ENCODE measurements at regions not wholly inside any gene's neighbourhood (a gene's known extent, or its start where the extent isn't known, plus 50 kb on each side); places are given as distances from the start of the nearest gene placed in this dataset.

- no peak for DNase-seq (ENCODE audit: low read depth in 1 of 2, low spot score in 1 of 2)
- in situ Hi-C loops (cut with HindIII; ENCODE audit: low pct_unique_long_range_greater_than_20kb, low sequenced_read_pairs), result no loop called here
- no peak for TF ChIP-seq JUND (IDR thresholded peaks at IDR 0.05; ENCODE audit: low read depth)
Observed at GRCh38 chr4:181599134-181599533, 644.1 kb upstream of the TENM3 start.

- in situ Hi-C loops (cut with HindIII; ENCODE audit: low pct_unique_long_range_greater_than_20kb, low sequenced_read_pairs), result no loop called here
- no peak for DNase-seq (ENCODE audit: low read depth in 1 of 2, low spot score in 1 of 2)
- no peak for TF ChIP-seq JUND (IDR thresholded peaks at IDR 0.05; ENCODE audit: low read depth)
Observed at GRCh38 chr4:181601103-181601502, 642.1 kb upstream of the TENM3 start.

GRCh38 chr4:181604546-181604945 lies 638.7 kb upstream of the TENM3 start:
- DNase-seq (ENCODE audit: low read depth in 1 of 2, low spot score in 1 of 2), result peak; percentile 21 to 54
- in situ Hi-C loops (cut with HindIII; ENCODE audit: low pct_unique_long_range_greater_than_20kb, low sequenced_read_pairs), result no loop called here

GRCh38 chr4:181606300-181606699 lies 636.9 kb upstream of the TENM3 start:
- no peak for TF ChIP-seq JUND (IDR thresholded peaks at IDR 0.05; ENCODE audit: low read depth)
- no peak for DNase-seq (ENCODE audit: low read depth in 1 of 2, low spot score in 1 of 2)
- in situ Hi-C loops (cut with HindIII; ENCODE audit: low pct_unique_long_range_greater_than_20kb, low sequenced_read_pairs), result no loop called here

More at GRCh38 chr4:181604546-181604945, 638.7 kb upstream of the TENM3 start:
- no peak for TF ChIP-seq JUND (IDR thresholded peaks at IDR 0.05; ENCODE audit: low read depth)

GRCh38 chr4:181608181-181608580 lies 635.0 kb upstream of the TENM3 start:
- in situ Hi-C loops (cut with HindIII; ENCODE audit: low pct_unique_long_range_greater_than_20kb, low sequenced_read_pairs), result no loop called here
- TF ChIP-seq JUND (IDR thresholded peaks at IDR 0.05; ENCODE audit: low read depth), result no peak
- DNase-seq (ENCODE audit: low read depth in 1 of 2, low spot score in 1 of 2), result no peak

DNA sequence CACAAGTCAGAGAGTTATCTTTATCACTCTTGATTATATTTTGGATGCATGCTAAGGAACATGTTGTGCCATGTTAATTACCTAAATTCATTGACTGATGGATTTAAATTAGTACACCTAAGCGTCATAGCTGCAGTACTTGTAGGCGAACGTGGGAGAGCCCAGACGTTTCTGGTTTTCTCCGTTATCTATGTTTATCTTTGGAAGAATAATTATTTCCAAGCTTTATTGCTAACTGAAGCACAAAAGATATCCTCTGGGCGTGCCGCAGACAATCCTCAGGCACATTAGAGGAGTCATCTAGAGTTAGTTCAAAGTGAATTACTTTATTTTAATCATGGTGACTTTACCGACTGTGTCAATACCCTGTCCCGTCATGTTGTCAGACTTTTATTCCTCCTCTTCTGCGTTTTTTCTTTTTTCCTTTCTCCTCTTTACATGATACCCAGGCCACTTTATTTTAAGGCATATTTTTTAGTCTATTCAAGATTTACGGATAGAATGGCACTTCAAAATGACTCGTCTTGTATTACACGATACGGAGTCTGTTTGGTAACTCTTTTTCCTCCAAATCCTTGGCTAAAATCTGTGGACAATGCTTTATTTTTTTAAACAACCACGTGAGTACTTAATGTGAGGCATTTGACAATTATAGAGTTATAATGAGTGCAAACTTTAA lies 632.0 kb upstream of the TENM3 start:
- TF ChIP-seq JUND (IDR thresholded peaks at IDR 0.05; ENCODE audit: low read depth), result no peak
- DNase-seq (ENCODE audit: low read depth in 1 of 2, low spot score in 1 of 2), result no peak
- in situ Hi-C loops (cut with HindIII; ENCODE audit: low pct_unique_long_range_greater_than_20kb, low sequenced_read_pairs), result no loop called here

GRCh38 chr4:181611946-181612600 lies 631.1 kb upstream of the TENM3 start:
- DNase-seq (ENCODE audit: low read depth in 1 of 2, low spot score in 1 of 2), result no peak
- in situ Hi-C loops (cut with HindIII; ENCODE audit: low pct_unique_long_range_greater_than_20kb, low sequenced_read_pairs), result no loop called here
- TF ChIP-seq JUND (IDR thresholded peaks at IDR 0.05; ENCODE audit: low read depth), result no peak

- no peak for TF ChIP-seq JUND (IDR thresholded peaks at IDR 0.05; ENCODE audit: low read depth)
- in situ Hi-C loops (cut with HindIII; ENCODE audit: low pct_unique_long_range_greater_than_20kb, low sequenced_read_pairs), result no loop called here
- no peak for DNase-seq (ENCODE audit: low read depth in 1 of 2, low spot score in 1 of 2)
Observed at GRCh38 chr4:181613200-181613599, 630.0 kb upstream of the TENM3 start.

DNA sequence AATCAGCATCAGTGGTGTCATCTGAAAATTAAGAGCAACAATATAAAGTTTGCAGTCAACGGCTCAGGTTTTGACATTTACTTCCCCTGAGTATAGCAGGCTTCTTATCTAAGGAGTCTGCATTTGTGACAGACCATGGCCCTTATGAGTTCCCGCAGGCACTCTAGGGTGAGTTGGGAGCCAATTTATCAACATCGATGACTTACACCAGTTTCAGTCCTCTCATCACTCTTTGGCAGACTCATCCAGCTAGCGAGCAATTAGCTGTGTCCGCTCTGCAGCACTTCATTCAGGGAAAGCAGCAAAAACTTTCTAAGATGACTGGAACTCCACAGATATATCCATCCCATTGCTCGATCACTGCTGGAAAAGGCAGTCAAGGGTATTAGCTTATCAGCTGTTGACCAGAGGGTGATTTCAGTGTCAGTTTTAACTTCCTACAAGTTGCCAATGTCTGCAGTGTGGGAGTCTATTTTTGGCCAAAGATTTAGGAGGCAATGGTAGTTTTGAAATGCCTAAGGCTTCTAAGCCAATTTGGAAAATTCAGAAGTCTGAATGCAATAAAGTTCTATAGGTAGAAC lies 625.1 kb upstream of the TENM3 start:
- in situ Hi-C loops (cut with HindIII; ENCODE audit: low pct_unique_long_range_greater_than_20kb, low sequenced_read_pairs), result no loop called here
- TF ChIP-seq JUND (IDR thresholded peaks at IDR 0.05; ENCODE audit: low read depth), result no peak

GRCh38 chr4:181618896-181619295 lies 624.3 kb upstream of the TENM3 start:
- in situ Hi-C loops (cut with HindIII; ENCODE audit: low pct_unique_long_range_greater_than_20kb, low sequenced_read_pairs), result no loop called here
- TF ChIP-seq JUND (IDR thresholded peaks at IDR 0.05; ENCODE audit: low read depth), result no peak
- no peak for DNase-seq (ENCODE audit: low read depth in 1 of 2, low spot score in 1 of 2)

More for the DNA sequence above, 625.1 kb upstream of the TENM3 start:
- DNase-seq (ENCODE audit: low read depth in 1 of 2, low spot score in 1 of 2), result no peak

DNA sequence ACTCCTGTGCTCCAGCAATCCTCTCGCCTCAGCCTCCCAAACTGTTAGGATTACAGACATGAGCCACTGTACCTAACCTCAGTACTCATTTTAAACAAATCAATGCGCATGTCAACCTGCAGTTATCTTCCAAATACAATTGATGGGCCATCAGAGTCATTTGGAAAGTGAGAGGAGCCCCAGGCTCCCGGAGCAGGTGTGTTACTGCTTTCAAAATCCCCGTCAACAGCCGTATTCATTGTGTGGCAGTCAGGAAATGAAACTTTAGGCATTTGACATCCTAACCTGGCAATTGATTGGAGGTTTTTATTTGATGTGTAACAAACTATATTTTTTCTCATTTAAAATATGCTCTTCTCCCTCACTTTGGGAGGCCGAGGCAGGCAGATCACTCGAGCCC lies 623.6 kb upstream of the TENM3 start:
- no peak for TF ChIP-seq JUND (IDR thresholded peaks at IDR 0.05; ENCODE audit: low read depth)

DNA sequence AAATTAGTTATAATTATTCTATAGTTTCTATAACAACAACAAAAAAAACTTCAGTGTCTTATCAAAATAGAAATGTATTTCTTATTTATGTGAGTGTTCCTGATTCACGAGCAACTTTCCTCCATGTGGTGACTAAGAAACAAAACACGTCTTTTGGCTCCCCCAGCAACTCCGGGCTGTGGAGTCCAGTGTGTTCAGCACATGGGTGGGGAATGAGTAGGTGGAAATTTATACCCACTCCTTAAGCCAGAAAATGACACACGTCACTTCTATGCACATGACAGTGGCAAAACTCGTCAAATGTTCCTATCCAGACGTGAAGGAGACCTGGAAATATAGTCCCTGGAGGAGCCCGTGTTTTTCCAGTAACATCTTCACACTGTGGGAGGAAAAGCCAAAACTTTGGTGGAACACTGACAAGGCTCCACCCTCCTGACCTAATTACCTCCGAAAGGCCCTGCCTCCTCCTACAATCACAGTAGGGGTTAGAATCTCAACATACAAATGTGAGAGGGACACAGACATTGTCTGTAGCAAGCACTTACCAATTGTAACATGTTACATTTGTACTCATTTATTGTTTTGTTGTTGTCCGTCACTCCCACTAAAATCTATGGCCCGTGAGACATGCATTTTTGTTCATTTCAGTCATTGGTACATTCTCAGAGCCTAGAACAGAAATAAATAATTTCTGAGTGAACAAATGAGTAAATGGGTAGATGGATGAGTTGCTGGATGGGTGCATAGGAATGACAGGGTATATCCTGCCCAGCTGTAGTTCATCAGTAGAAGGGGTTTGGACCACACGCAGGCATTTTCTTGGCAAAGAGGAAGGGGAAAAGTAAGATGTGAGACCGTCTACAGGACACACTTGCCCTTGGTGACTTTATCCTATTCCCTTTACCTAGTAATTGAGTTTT lies 605.8 kb upstream of the TENM3 start:
- in situ Hi-C loops (cut with HindIII; ENCODE audit: low pct_unique_long_range_greater_than_20kb, low sequenced_read_pairs), result no loop called here
- TF ChIP-seq JUND (IDR thresholded peaks at IDR 0.05; ENCODE audit: low read depth), result no peak
- DNase-seq (ENCODE audit: low read depth in 1 of 2, low spot score in 1 of 2), result no peak

More for the DNA sequence above, 623.6 kb upstream of the TENM3 start:
- in situ Hi-C loops (cut with HindIII; ENCODE audit: low pct_unique_long_range_greater_than_20kb, low sequenced_read_pairs), result no loop called here
- DNase-seq (ENCODE audit: low read depth in 1 of 2, low spot score in 1 of 2), result no peak
